ENCODE measurements at regions not wholly inside any gene's neighbourhood (a gene's known extent, or its start where the extent isn't known, plus 50 kb on each side); places are given as distances from the start of the nearest gene placed in this dataset.

GRCh38 chr12:25686351-25686750 lies 133.3 kb upstream of the LMNTD1 start:
- TF ChIP-seq FOXP2 (optimal IDR thresholded peaks at IDR 0.05; ENCODE audit: borderline replicate concordance, extremely low read depth, extremely low read length, insufficient read depth) (no peak), TAF1 (IDR thresholded peaks at IDR 0.05; ENCODE audit: borderline replicate concordance, insufficient read depth, low read length) (no peak), POLR2AphosphoS5 (IDR thresholded peaks at IDR 0.05; ENCODE audit: low read depth, low read length) (no peak), REST (IDR thresholded peaks at IDR 0.05; ENCODE audit: insufficient read depth in 1 of 2, low read depth in 2 of 2, low read length in 2 of 2) (no peak)
